ENCODE measurements at regions not wholly inside any gene's neighbourhood (a gene's known extent, or its start where the extent isn't known, plus 50 kb on each side); places are given as distances from the start of the nearest gene placed in this dataset.

DNA sequence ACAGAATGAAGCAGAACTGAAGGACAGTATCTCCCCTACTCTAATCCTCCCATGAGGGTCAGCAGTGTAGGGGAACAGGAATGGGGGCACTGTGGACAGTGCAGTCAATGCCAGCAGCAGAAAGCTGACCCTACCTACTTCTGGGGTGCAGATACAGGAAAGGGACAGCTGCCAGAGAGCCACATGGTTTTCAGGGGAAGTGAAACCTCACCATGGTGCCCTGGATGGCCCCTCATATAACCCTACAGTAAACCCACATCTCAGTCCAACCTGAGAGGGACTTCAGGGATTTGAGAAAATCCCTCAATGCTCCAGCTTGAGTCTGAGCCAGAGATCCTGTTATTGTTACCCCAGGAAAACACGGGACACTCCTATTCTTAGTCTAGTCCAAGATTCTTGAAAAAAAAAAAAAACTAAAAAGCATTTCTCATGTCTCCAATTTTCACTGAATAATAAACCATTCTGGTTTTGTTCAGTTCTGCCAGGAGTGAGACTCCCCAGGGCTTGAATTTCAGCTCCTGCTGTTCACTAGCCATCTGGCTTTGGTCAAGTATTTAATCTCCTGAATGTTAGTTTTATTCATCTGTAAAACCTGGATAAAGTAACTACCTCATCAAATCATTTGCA lies 511.6 kb upstream of the ARGLU1 start:
- TF ChIP-seq, protein P1, sequence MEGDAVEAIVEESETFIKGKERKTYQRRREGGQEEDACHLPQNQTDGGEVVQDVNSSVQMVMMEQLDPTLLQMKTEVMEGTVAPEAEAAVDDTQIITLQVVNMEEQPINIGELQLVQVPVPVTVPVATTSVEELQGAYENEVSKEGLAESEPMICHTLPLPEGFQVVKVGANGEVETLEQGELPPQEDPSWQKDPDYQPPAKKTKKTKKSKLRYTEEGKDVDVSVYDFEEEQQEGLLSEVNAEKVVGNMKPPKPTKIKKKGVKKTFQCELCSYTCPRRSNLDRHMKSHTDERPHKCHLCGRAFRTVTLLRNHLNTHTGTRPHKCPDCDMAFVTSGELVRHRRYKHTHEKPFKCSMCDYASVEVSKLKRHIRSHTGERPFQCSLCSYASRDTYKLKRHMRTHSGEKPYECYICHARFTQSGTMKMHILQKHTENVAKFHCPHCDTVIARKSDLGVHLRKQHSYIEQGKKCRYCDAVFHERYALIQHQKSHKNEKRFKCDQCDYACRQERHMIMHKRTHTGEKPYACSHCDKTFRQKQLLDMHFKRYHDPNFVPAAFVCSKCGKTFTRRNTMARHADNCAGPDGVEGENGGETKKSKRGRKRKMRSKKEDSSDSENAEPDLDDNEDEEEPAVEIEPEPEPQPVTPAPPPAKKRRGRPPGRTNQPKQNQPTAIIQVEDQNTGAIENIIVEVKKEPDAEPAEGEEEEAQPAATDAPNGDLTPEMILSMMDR (IDR thresholded peaks at IDR 0.05; ENCODE audit: poor library complexity) = no peak
- no peak for TF ChIP-seq EZH2phosphoT487 (IDR thresholded peaks at IDR 0.05; ENCODE audit: low read depth, severe bottlenecking, unreplicated experiment)
- TF ChIP-seq EZH2 (IDR thresholded peaks at IDR 0.05; ENCODE audit: borderline replicate concordance) = no peak

Data from hepatocyte (in vitro differentiated cells).